Neutrophil (primary cell): ENCODE measurements at regions not wholly inside any gene's neighbourhood (a gene's known extent, or its start where the extent isn't known, plus 50 kb on each side); places are given as distances from the start of the nearest gene placed in this dataset.

Source experiments
- H3K27ac ChIP-seq: fragments of 200-600 bp; sonication (generic); 2 replicates; pipeline ENCODE4 v1.5.1; 2016; ENCODE audit warnings: mild to moderate bottlenecking, moderate library complexity
- H3K27me3 ChIP-seq: fragments of 200-600 bp; sonication (generic); 2 replicates; pipeline ENCODE4 v1.6.0; 2016; ENCODE audit warnings: mild to moderate bottlenecking
- H3K36me3 ChIP-seq: fragments of 200-600 bp; sonication (generic); 2 replicates; pipeline ENCODE4 v1.5.1; 2017
- H3K4me1 ChIP-seq, 2 experiments: fragments of 200-600 bp in 1 of 2; sonication (generic) in 1 of 2; 1 replicate in 1 of 2; 2 replicates in 1 of 2; pipeline versions ENCODE4 v1.5.1 to v1.6.1; 2013 to 2016; ENCODE audit warnings: low read depth in 1 of 2, low read length in 1 of 2, mild to moderate bottlenecking in 1 of 2, moderate library complexity in 1 of 2; ENCODE audit not compliant: control insufficient read depth in 1 of 2, insufficient read depth in 1 of 2
- H3K4me3 ChIP-seq, 2 experiments: fragments of 200-600 bp in 1 of 2; sonication (generic) in 1 of 2; 1 replicate in 1 of 2; 2 replicates in 1 of 2; pipeline ENCODE4 v1.5.1; 2013 to 2016; ENCODE audit warnings: low read depth in 1 of 2, low read length in 1 of 2, mild to moderate bottlenecking in 1 of 2, moderate library complexity in 1 of 2
- H3K9me3 ChIP-seq: fragments of 200-600 bp; sonication (generic); 2 replicates; pipeline ENCODE4 v1.5.1; 2016
- TF ChIP-seq, protein P1 (sequence below): fragments of 200-600 bp; sonication (generic); IDR thresholded peaks from 2 replicates; pipeline ENCODE4 v1.5.1; 2016; ENCODE audit warnings: antibody characterized with exemption

DNA sequence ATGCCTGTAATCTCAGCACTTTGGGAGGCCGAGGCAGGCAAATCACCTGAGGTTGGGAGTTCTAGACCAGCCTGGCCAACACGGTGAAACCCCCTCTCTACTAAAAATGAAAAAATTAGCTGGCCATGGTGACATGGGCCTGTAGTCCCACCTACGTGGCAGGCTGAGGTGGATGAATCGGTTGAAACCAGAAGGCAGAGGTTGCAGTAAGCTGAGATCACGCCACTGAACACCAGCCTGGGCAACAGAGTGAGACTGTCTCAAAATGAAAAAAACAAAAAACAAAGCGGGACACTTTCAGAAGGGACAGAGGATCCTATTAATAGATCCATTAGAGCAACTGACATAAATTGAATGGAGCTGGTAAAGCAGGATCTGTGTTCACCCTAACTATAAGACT lies 89.6 kb upstream of the SGCD start:
- H3K4me3 ChIP-seq = no peak overlapping the region
- no peaks in the 10 kb centered on the region for H3K27me3 ChIP-seq
- H3K27ac ChIP-seq = no peak overlapping the region
- H3K4me1 ChIP-seq = no peaks in the 10 kb centered on the region
- no peaks in the 10 kb centered on the region for H3K36me3 ChIP-seq
- no peaks in the 10 kb centered on the region for H3K9me3 ChIP-seq
- TF ChIP-seq, protein P1, sequence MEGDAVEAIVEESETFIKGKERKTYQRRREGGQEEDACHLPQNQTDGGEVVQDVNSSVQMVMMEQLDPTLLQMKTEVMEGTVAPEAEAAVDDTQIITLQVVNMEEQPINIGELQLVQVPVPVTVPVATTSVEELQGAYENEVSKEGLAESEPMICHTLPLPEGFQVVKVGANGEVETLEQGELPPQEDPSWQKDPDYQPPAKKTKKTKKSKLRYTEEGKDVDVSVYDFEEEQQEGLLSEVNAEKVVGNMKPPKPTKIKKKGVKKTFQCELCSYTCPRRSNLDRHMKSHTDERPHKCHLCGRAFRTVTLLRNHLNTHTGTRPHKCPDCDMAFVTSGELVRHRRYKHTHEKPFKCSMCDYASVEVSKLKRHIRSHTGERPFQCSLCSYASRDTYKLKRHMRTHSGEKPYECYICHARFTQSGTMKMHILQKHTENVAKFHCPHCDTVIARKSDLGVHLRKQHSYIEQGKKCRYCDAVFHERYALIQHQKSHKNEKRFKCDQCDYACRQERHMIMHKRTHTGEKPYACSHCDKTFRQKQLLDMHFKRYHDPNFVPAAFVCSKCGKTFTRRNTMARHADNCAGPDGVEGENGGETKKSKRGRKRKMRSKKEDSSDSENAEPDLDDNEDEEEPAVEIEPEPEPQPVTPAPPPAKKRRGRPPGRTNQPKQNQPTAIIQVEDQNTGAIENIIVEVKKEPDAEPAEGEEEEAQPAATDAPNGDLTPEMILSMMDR = no peak

DNA sequence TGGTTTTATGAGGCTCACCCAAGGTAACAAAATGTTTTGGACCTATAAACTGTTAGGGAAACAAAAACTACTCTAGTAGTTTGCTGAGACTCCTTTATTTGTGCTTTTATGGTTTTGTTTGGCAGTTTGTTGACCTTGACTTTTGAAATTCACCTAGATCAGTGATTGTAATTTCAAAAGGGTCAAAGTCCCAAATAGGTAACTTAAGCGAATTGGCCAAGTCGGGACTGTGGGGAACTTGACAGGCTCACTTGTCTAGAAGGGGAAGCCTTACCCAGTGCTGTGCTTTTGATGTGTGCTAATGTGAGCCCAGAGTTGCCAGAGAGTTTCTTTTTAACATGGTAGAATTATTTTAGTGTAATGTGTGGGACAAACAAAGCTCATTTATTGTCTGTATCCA lies 87.2 kb upstream of the SGCD start:
- Histone ChIP-seq H3K9me3 (no peaks in the 10 kb centered on the region), H3K27ac (no peak overlapping the region), H3K4me1 (no peaks in the 10 kb centered on the region), H3K4me3 (no peak overlapping the region), H3K36me3 (no peaks in the 10 kb centered on the region), H3K27me3 (no peaks in the 10 kb centered on the region)
- TF ChIP-seq, protein P1 = no peak

DNA sequence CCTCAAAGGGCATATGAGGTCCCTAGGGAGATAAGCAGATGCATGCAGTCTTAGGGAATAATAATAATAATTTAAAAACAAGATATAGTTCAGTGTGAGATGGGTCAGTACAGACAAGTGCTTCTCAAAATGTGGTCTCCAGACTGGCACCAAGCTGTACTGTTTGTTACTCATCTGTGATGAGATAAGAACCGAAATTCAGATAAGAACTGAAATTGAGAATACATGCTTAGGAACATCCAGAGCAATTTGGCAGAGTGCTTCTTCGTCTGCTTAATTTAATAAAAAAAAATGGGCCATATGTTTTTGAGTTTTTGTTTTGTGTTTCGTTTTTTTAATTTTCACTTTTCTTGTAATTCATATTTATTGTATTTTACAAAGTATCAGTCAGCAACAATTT lies 86.5 kb upstream of the SGCD start:
- TF ChIP-seq, protein P1 = no peak
- H3K36me3 ChIP-seq = no peaks in the 10 kb centered on the region
- no peak overlapping the region for H3K27ac ChIP-seq

DNA sequence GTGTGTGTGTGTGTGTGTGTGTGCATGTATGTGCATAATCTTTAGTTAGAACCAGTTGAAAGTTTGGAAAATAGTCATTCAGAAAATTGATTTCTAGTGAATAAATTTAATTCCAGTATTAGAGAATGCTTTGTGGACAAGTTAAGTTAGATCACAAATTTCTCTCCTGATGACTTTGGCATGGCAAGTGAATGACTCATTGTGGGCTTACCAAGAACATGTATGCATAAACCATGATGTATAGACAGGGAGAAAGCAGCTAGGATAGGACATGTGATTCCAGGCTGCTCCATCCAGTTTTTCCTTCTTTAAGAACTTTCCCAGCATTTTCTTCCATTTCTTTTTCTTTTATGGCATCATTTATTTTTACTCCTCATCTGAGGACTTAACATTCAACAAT lies 85.7 kb upstream of the SGCD start:
- H3K27ac ChIP-seq = no peak overlapping the region
- no peaks in the 10 kb centered on the region for H3K27me3 ChIP-seq
- H3K9me3 ChIP-seq = no peaks in the 10 kb centered on the region
- no peak overlapping the region for H3K4me3 ChIP-seq
- H3K4me1 ChIP-seq = no peaks in the 10 kb centered on the region
- no peaks in the 10 kb centered on the region for H3K36me3 ChIP-seq
- TF ChIP-seq, protein P1 = no peak

More for the DNA sequence above, 86.5 kb upstream of the SGCD start:
- Histone ChIP-seq H3K4me3 (no peak overlapping the region), H3K27me3 (no peaks in the 10 kb centered on the region), H3K4me1 (no peaks in the 10 kb centered on the region), H3K9me3 (no peaks in the 10 kb centered on the region)

DNA sequence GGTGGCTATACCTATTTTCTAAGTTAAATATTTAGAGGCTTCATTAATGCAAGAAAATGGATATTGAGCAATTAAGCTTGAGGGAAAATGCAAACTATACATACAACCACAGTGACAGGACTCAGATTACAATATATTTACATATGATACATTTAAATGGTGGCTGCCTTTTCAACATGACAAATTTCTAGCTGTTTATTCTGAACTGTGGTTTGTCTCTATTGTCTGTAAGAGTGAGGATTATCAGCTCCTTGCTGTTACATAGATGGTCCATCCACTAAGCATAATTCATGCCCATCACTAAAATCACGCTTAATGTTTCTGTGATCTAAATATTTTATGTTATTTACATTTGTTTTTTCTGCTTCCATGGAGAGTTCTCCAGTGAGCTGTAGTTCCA lies 81.1 kb upstream of the SGCD start:
- Histone ChIP-seq H3K4me1 (no peaks in the 10 kb centered on the region), H3K36me3 (no peaks in the 10 kb centered on the region), H3K4me3 (no peak overlapping the region), H3K9me3 (no peaks in the 10 kb centered on the region), H3K27me3 (no peaks in the 10 kb centered on the region), H3K27ac (no peak overlapping the region)
- TF ChIP-seq, protein P1 = no peak

DNA sequence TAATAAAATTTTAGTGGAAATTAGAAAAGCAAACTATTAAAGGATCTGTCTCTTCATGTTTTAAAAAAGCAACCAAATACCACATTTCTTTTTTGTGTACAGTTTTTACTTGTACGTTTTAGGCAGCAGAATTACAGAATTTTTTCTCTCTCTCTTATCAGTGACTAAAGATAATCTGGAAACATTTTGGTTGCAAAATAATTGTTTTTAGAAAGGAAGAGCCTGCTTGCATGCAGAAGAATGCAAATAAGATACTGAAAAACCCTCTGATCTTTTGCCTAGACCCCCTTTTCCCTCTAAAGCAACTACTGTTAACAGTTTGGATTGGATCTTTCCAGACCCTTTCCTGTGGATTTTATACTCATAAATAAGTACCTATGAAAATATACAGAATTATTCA lies 75.9 kb upstream of the SGCD start:
- H3K4me3 ChIP-seq = no peak overlapping the region
- TF ChIP-seq, protein P1 = no peak
- H3K27me3 ChIP-seq = no peaks in the 10 kb centered on the region
- no peaks in the 10 kb centered on the region for H3K4me1 ChIP-seq
- H3K36me3 ChIP-seq = no peaks in the 10 kb centered on the region
- H3K27ac ChIP-seq = no peak overlapping the region
- H3K9me3 ChIP-seq = no peaks in the 10 kb centered on the region
